Activated CD4-positive, alpha-beta memory T cell treated with anti-CD3 and anti-CD28 coated beads for 36 hours (primary cell): ENCODE measurements at regions not wholly inside any gene's neighbourhood (a gene's known extent, or its start where the extent isn't known, plus 50 kb on each side); places are given as distances from the start of the nearest gene placed in this dataset.

ENCODE experiments used
- CTCF ChIA-PET: fragments of 350-600 bp; sonication (Branson Sonifier 250); formaldehyde crosslinking; loops from one replicate; lab custom pipeline; 2021; ENCODE audit warnings: antibody characterized with exemption, inconsistent platforms; lab: Charles Lee
- POLR2A ChIA-PET: fragments of 350-600 bp; sonication (Branson Sonifier 250); formaldehyde crosslinking; loops from one replicate; lab custom pipeline; 2021; ENCODE audit warnings: antibody characterized with exemption; lab: Charles Lee
- DNase-seq: peaks from one replicate; pipeline ENCODE4 v3.0.0-alpha.2; 2020
- H3K27ac Mint-ChIP-seq: one replicate; pipeline ENCODE4 v1.8.0; 2021; ENCODE audit warnings: mixed read lengths
- H3K27me3 Mint-ChIP-seq: one replicate; pipeline ENCODE4 v1.8.0; 2021; ENCODE audit warnings: mixed read lengths
- H3K36me3 Mint-ChIP-seq: one replicate; pipeline ENCODE4 v1.8.0; 2021; ENCODE audit warnings: mixed read lengths
- H3K4me1 Mint-ChIP-seq: one replicate; pipeline ENCODE4 v1.8.0; 2021; ENCODE audit warnings: low read depth, mixed read lengths
- H3K4me3 Mint-ChIP-seq: one replicate; pipeline ENCODE4 v1.8.0; 2021; ENCODE audit warnings: mild to moderate bottlenecking, mixed read lengths
- H3K9me3 Mint-ChIP-seq: one replicate; pipeline ENCODE4 v1.8.0; 2021; ENCODE audit warnings: mixed read lengths
- intact Hi-C: fragments of 100-400 bp; cut with micrococcal nuclease; formaldehyde crosslinking; loops from one replicate; pipeline ENCODE4 v1.15.1; 2023

DNA sequence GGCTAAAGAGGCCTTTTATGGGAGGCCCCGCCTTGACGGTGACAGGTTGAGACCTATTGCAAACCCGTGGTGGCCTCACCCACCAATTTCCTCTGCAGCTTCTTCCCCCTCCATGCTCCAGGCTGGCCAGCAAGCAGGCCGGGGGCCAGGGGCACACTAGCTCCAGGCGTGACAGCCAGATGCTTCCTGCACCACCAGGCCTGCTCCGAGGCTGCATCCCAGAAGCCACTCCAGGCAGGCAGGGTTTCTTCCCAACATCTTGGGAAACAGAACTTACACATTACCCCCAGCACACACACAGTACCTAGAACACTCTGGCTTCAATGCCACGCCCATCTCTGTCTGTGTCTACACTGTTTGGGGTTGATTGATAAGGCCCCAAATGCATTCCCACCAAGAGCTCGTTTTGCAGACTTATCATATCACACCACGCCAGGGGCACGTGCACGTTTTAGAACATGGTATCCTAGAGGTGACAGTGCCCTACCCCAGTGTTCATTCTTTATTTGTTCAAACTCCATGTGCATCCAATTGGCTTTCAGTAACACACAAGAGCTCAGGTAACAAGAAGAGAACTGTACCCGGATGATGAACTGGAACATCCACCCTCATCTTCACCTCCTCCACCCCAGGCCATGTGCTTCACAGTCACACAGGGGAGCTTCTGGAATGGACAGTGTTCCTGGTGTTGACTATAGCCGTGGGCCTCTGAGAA, 221.4 kb upstream of the RREB1 start:
- Mint-ChIP-seq H3K4me1 (no peaks in the 10 kb centered on the region), H3K36me3 (no peaks in the 10 kb centered on the region), H3K4me3 (no peak overlapping the region), H3K9me3 (no peaks in the 10 kb centered on the region), H3K27ac (no peak overlapping the region), H3K27me3 (no peaks in the 10 kb centered on the region)
- POLR2A ChIA-PET: no interaction called here
- DNase-seq: no peak
- CTCF ChIA-PET: interaction anchor here (1.0 kb wide), 1 partner anchor 13 kb away, joined by 3 read pairs; no protein-coding TSS in a partner anchor
- intact Hi-C loops: no loop called here

DNA sequence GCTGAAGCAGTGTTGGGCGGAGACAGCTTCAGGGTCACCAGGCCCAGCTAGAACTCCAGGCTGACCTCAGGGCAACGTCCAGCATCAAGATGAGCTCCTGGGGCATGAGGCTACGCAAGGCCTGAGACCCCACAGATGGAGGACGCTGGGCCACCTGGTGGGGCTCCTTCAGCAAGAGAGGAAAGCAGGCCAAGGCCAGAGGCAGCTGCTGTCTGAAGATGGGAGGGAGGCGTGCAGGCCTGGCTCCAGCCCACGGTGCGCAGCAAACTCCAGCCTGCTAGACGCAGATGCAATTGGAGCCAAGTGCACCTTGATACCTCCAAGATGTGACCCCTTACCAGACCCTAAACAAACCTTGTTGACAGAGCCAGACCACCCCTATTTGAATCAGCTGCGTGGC, 220.9 kb upstream of the RREB1 start:
- no peaks in the 10 kb centered on the region for H3K36me3 Mint-ChIP-seq
- H3K4me1 Mint-ChIP-seq: no peaks in the 10 kb centered on the region
- H3K27me3 Mint-ChIP-seq: no peaks in the 10 kb centered on the region
- POLR2A ChIA-PET: no interaction called here
- CTCF ChIA-PET: interaction anchor here (1.0 kb wide), 1 partner anchor 12 kb away, joined by 3 read pairs; no protein-coding TSS in a partner anchor
- no peak for DNase-seq
- no peak overlapping the region for H3K4me3 Mint-ChIP-seq
- H3K9me3 Mint-ChIP-seq: no peaks in the 10 kb centered on the region
- intact Hi-C loops: no loop called here
- H3K27ac Mint-ChIP-seq: no peak overlapping the region

DNA sequence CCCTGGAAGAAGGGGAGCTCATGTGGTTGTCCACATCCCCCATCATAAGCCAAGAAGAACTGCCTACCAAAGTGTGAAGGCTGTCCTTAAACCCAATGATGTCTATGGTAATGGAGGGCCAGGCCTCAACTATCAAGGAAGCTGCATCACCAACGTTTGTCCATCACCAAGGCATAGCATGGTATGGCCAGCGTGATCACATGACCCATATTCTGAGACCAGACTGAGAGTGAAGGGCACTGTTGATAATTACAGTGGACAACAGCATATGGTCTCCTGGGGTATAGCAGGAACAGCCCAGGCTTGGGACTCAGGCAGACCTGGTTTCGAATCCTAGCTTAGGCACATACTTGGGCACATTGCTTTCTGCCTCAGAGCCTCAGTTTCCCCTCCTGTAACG, 218.2 kb upstream of the RREB1 start:
- intact Hi-C loops: no loop called here
- H3K9me3 Mint-ChIP-seq: no peaks in the 10 kb centered on the region
- H3K27ac Mint-ChIP-seq: no peak overlapping the region
- H3K36me3 Mint-ChIP-seq: no peaks in the 10 kb centered on the region
- no peaks in the 10 kb centered on the region for H3K4me1 Mint-ChIP-seq
- ChIA-PET POLR2A (no interaction called here), CTCF (no interaction called here)
- no peak for DNase-seq
- H3K4me3 Mint-ChIP-seq: no peak overlapping the region
- H3K27me3 Mint-ChIP-seq: no peaks in the 10 kb centered on the region

- ChIA-PET CTCF (no interaction called here), POLR2A (no interaction called here)
- no peak for DNase-seq
- H3K36me3 Mint-ChIP-seq: no peaks in the 10 kb centered on the region
- no peaks in the 10 kb centered on the region for H3K27me3 Mint-ChIP-seq
- H3K9me3 Mint-ChIP-seq: no peaks in the 10 kb centered on the region
- intact Hi-C loops: no loop called here
- no peak overlapping the region for H3K27ac Mint-ChIP-seq
- no peak overlapping the region for H3K4me3 Mint-ChIP-seq
- H3K4me1 Mint-ChIP-seq: no peaks in the 10 kb centered on the region
Measured at GRCh38 chr6:6890400-6890858, 217.3 kb upstream of the RREB1 start.

- no peak overlapping the region for H3K27ac Mint-ChIP-seq
- no peak for DNase-seq
- H3K4me1 Mint-ChIP-seq: no peaks in the 10 kb centered on the region
- H3K27me3 Mint-ChIP-seq: no peaks in the 10 kb centered on the region
- ChIA-PET POLR2A (no interaction called here), CTCF (no interaction called here)
- no peaks in the 10 kb centered on the region for H3K36me3 Mint-ChIP-seq
- no peak overlapping the region for H3K4me3 Mint-ChIP-seq
- intact Hi-C loops: no loop called here
- H3K9me3 Mint-ChIP-seq: no peaks in the 10 kb centered on the region
Measured at GRCh38 chr6:6891125-6891721, 216.5 kb upstream of the RREB1 start.

GRCh38 chr6:6891949-6892461, 215.8 kb upstream of the RREB1 start:
- no peaks in the 10 kb centered on the region for H3K36me3 Mint-ChIP-seq
- H3K27me3 Mint-ChIP-seq: no peaks in the 10 kb centered on the region
- DNase-seq: no peak
- H3K4me1 Mint-ChIP-seq: no peaks in the 10 kb centered on the region
- CTCF ChIA-PET: no interaction called here
- intact Hi-C loops: no loop called here
- H3K9me3 Mint-ChIP-seq: no peaks in the 10 kb centered on the region
- H3K27ac Mint-ChIP-seq: no peak overlapping the region
- POLR2A ChIA-PET: no interaction called here
- H3K4me3 Mint-ChIP-seq: no peak overlapping the region

GRCh38 chr6:6892744-6893583, 214.8 kb upstream of the RREB1 start:
- no peaks in the 10 kb centered on the region for H3K9me3 Mint-ChIP-seq
- intact Hi-C loops: no loop called here
- no peak overlapping the region for H3K4me3 Mint-ChIP-seq
- H3K36me3 Mint-ChIP-seq: no peaks in the 10 kb centered on the region
- POLR2A ChIA-PET: no interaction called here
- CTCF ChIA-PET: no interaction called here
- no peaks in the 10 kb centered on the region for H3K27me3 Mint-ChIP-seq
- DNase-seq: no peak
- no peak overlapping the region for H3K27ac Mint-ChIP-seq
- H3K4me1 Mint-ChIP-seq: no peaks in the 10 kb centered on the region

- Mint-ChIP-seq H3K9me3 (no peaks in the 10 kb centered on the region), H3K27me3 (no peaks in the 10 kb centered on the region), H3K36me3 (no peaks in the 10 kb centered on the region), H3K4me1 (no peaks in the 10 kb centered on the region), H3K27ac (no peak overlapping the region), H3K4me3 (no peak overlapping the region)
- ChIA-PET CTCF (no interaction called here), POLR2A (no interaction called here)
- intact Hi-C loops: no loop called here
- no peak for DNase-seq
Measured at GRCh38 chr6:6893701-6894100, 214.1 kb upstream of the RREB1 start.

DNA sequence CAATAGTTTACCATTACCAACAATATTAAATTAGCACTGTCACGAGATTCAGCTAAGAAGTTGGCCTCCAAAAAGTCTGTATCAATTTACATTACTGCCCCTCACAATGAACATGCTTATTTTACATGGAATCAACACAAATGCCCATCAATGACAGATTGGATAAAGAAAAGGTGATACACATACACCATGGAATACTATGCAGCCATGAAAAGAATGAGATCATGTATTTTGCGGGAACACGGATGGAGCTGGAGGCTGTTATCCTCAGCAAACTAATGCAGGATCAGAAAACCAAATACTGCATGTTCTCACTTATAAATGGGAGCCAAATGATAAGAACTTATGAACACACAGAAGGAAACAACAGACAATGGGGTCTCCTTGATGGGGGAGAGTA, 211.8 kb upstream of the RREB1 start:
- Mint-ChIP-seq H3K4me1 (no peaks in the 10 kb centered on the region), H3K36me3 (no peaks in the 10 kb centered on the region), H3K9me3 (no peaks in the 10 kb centered on the region), H3K4me3 (no peak overlapping the region), H3K27ac (no peak overlapping the region), H3K27me3 (peaks cover 3% of the 10 kb centered on the region)
- intact Hi-C loops: no loop called here
- POLR2A ChIA-PET: no interaction called here
- DNase-seq: no peak
- CTCF ChIA-PET: no interaction called here

DNA sequence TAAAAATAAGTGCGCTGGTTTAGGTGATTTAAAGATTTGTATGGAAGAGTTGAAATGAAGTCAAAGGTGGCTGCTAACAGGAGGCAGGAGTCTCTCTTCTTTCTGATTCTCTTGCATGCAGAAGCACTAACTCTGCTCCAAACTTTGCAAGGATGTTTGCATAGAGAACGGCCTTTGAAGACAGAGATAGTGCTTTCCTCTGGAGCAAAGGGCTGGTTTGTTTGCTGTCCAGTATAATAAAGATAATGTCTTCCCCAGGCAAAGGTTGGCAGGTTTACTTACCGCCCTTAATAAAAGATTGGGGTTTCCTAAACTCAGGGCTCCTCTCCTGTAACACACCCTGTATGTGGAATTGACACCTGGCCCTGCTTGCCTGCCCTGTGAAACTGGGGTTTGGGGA, 210.6 kb upstream of the RREB1 start:
- H3K4me3 Mint-ChIP-seq: no peak overlapping the region
- POLR2A ChIA-PET: no interaction called here
- intact Hi-C loops: no loop called here
- DNase-seq: no peak
- H3K27ac Mint-ChIP-seq: no peak overlapping the region
- no peaks in the 10 kb centered on the region for H3K9me3 Mint-ChIP-seq
- H3K27me3 Mint-ChIP-seq: peaks cover 3% of the 10 kb centered on the region
- H3K36me3 Mint-ChIP-seq: no peaks in the 10 kb centered on the region
- CTCF ChIA-PET: no interaction called here
- H3K4me1 Mint-ChIP-seq: no peaks in the 10 kb centered on the region

- H3K36me3 Mint-ChIP-seq: no peaks in the 10 kb centered on the region
- no peak overlapping the region for H3K4me3 Mint-ChIP-seq
- no peaks in the 10 kb centered on the region for H3K4me1 Mint-ChIP-seq
- CTCF ChIA-PET: no interaction called here
- no peak overlapping the region for H3K27ac Mint-ChIP-seq
- intact Hi-C loops: no loop called here
- no peaks in the 10 kb centered on the region for H3K9me3 Mint-ChIP-seq
- peaks cover 5% of the 10 kb centered on the region for H3K27me3 Mint-ChIP-seq
- no peak for DNase-seq
- POLR2A ChIA-PET: no interaction called here
Measured at GRCh38 chr6:6900569-6901204, 207.1 kb upstream of the RREB1 start.

DNA sequence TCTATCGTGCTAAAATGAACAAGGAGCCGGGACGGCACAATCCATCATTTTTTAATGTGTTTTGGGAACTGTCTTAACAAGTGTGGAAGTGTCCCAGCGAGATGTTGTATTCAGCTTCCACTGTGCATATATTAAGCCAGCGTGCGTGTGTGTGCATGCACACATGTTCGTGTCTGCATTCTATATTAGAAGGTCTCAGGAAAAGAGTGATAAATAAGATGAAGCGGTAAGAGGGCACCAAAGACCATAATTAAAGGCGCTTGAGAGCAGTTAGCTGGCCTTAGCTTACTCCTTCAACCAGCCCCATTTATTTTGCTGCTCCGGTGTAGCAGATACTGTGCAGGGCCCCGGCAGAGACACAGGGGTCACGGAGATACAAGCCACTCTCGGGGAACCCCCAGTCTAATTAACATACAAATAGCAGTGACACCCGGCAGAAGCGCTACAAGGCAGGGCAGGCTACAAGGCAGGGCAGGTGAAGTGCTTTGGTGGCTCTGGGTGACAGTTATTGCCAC, 206.5 kb upstream of the RREB1 start:
- ChIA-PET POLR2A (no interaction called here), CTCF (no interaction called here)
- Mint-ChIP-seq H3K4me1 (no peaks in the 10 kb centered on the region), H3K36me3 (no peaks in the 10 kb centered on the region), H3K9me3 (no peaks in the 10 kb centered on the region), H3K27ac (no peak overlapping the region), H3K4me3 (no peak overlapping the region), H3K27me3 (peaks cover 7% of the 10 kb centered on the region)
- DNase-seq: no peak
- intact Hi-C loops: no loop called here
